ENCODE measurements at regions not wholly inside any gene's neighbourhood (a gene's known extent, or its start where the extent isn't known, plus 50 kb on each side); places are given as distances from the start of the nearest gene placed in this dataset.

- TF ChIP-seq CTCF (IDR thresholded peaks at IDR 0.05) (no peak), POLR2A (IDR thresholded peaks at IDR 0.05) (no peak)
Observed at GRCh38 chr3:21169948-21170347, 581.1 kb downstream of the ZNF385D start.

All from testis (tissue), 2 donors.